HG03460 (cell line): ENCODE measurements at regions not wholly inside any gene's neighbourhood (a gene's known extent, or its start where the extent isn't known, plus 50 kb on each side); places are given as distances from the start of the nearest gene placed in this dataset.
A peak's percentile ranks its signal among the peaks of the same experiment; 100 is the strongest.
"Not testable (repeated sequence)": the region's sequence is repeated elsewhere in the genome, so short reads cannot be mapped to it uniquely, and the experiment has no call there.

Source experiments
- ATAC-seq: cut with Tn5 transposase; IDR thresholded peaks from one replicate; pipeline ENCODE4 v1.9.1; 2021; ENCODE audit not compliant: unreplicated experiment

GRCh38 chr2:39487398-39488250 lies 50.5 kb upstream of the MAP4K3 start:
- no peak for ATAC-seq

- ATAC-seq, result no peak
Observed at GRCh38 chr2:39488450-39488849, 51.4 kb upstream of the MAP4K3 start.

DNA sequence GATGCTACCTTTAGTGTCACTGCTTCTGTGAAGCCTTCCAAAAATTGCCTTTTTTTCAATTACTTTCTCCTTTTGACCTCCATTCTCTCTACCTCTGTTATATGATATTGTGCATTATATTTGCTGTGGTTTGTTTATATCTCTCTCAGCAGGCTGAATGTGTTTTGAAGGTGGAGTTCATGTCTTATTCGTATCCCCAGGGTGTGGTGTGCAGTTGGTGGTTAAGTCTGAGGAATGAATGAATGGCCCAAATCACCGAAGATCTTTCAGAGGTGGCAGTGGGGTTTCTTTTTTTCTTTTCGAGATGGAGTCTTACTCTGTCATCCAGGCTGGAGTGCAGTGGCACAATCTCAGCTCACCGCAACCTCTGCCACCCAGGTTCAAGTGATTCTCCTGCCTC lies 53.5 kb upstream of the MAP4K3 start:
- no peak for ATAC-seq

DNA sequence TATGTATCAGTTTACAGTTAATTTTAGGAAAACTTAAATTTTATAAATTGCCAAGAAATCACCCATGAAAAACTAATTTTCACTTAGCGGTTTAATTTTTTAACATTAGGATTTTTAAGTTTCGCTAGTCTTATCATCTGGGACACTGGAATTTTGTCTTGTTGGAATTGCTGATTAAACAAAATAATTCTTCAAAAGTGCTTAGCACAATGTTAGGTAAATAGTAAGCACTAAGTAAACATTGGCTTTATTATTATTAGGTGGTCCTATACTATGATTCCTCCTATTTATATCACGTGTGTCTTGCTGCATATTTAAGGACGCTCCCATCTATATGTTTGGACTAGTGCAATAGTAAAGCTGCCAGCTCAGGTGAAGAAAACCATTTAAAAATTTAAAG lies 54.6 kb upstream of the MAP4K3 start:
- ATAC-seq, result no peak

DNA sequence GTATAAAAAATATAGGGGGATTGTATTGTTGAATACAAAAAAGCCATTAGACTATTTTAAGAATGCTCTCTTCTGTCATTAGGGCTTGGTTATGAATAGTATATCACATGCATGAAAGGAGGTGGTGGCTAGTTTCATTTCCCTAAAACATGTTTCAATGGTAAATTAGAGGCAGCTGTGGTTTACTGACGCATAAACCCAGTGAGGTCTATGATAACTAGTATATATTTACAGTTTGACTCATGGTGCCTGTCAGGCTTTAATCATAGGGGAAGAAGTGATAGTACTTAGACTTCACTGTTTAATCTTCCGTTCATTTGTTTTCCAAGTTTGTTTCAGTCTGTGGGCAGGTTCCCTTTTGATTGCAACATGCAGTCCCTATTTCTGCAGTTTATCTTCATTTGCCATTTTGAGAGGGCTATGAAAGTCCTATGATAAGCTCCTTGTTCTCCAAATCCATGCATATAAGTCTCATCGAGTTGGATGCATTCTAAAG lies 55.1 kb upstream of the MAP4K3 start:
- peak; percentile 98 for ATAC-seq

- no peak for ATAC-seq
Observed at GRCh38 chr2:39492716-39493115, 55.6 kb upstream of the MAP4K3 start.

- peak; percentile 40 for ATAC-seq
Observed at GRCh38 chr2:39494784-39495251, 57.7 kb upstream of the MAP4K3 start.

DNA sequence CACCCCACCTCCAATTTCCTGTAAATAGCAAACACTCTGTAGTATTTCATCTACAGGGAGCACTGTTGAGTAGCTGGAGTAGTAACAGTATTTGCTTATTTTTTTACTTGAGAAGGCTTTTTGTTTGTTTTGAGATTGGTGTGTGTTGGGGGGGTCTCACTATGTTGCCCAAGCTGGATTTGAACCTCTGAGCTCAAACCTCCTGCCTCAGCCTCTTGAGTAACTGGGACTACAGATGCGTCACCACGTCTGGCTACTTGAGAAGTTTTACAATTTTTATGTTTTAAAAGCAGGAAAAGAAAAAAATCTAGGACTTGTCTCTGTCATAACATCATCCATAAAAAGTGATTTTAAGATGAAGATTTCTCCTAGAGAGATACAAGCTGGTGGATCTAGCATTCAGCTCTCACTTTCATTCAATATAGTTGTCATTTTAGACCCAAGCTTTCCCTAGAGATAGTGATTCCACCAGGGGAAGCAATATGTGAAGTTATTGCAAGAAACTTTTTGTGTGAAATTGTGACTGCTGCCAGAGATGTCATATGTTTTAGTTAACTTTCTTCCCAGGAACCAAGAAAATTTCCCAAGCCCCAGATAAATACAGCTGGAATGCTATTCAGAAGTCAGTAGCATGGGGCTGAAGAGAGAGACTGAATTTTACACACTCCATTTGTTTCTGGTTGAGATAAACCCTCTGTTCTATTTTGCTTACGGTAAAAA lies 60.2 kb upstream of the MAP4K3 start:
- ATAC-seq, result no peak

DNA sequence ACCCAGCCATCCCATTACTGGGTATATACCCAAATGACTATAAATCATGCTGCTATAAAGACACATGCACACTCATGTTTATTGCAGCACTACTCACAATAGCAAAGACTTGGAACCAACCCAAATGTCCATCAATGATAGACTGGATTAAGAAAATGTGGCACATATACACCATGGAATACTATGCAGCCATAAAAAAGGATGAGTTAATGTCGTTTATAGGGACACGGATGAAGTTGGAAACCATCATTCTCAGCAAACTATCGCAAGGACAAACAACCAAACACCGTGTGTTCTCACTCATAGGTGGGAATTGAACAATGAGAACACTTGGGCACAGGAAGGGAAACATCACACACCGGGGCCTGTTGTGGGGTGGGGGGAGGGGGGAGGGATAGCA lies 61.1 kb upstream of the MAP4K3 start:
- not testable (repeated sequence) for ATAC-seq

- ATAC-seq, result no peak
Observed at GRCh38 chr2:39498786-39499185, 61.7 kb upstream of the MAP4K3 start.

DNA sequence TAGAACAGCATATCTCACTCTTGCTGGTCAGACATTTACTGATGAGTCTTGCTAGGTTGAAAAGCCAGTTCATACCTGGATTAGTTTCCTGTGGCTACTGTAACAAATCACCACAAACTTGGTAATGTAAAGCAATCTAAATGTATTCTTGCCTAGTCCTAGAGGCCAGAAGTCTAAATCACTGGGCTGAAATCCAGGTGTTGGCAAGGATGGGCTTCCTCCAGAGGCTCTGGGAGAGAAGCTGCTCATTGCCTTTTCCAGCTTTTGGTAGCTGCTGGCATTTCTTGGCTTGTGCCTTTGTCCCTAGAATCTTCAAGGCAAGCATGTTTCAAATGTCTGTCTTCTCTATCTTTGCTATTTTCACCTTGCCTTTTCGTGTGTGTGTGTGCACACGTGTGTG lies 62.3 kb upstream of the MAP4K3 start:
- ATAC-seq, result no peak

DNA sequence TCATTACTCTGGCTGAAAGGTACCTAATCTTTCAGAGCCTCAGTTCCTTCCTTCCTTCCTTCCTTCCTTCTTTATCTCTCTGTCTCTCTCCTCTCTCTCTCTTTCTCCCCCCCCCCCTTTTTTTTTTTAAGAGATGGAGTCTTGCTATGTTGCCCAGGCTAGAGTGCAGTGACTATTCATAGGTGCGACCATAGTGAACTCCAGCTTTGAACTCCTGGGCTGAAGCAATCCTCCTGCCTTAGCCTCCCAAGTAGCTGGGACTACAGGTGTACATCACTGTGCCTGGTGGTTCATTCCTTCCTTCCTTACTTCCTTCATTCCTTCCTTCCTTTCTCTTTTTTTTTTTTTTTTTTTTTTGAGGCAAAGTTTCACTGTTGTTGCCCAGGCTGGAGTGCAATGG lies 64.3 kb upstream of the MAP4K3 start:
- ATAC-seq, result no peak

DNA sequence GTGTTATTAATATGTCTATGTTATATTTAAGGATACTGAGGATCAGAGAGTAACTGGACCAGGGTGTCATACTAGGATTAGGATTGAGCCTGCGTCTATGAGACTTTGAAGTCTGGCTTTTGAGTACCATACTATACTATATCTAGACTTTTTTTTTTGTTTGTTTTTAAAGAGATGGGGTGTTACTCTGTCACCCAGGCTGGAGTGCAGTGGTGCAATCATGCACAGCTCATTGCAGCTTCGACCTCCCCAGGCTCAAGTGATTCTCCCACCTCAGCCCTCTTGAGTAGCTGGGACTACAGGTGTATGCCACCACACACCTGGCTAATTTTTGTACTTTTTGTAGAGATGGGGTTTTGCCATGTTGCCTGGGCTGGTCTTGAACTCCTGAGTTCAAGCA lies 66.2 kb upstream of the MAP4K3 start:
- ATAC-seq, result no peak

- no peak for ATAC-seq
Observed at GRCh38 chr2:39504790-39505335, 67.8 kb upstream of the MAP4K3 start.

- peak; percentile 78 for ATAC-seq
Observed at GRCh38 chr2:39506215-39506614, 69.1 kb upstream of the MAP4K3 start.

GRCh38 chr2:39508198-39508597 lies 71.1 kb upstream of the MAP4K3 start:
- ATAC-seq, result no peak

DNA sequence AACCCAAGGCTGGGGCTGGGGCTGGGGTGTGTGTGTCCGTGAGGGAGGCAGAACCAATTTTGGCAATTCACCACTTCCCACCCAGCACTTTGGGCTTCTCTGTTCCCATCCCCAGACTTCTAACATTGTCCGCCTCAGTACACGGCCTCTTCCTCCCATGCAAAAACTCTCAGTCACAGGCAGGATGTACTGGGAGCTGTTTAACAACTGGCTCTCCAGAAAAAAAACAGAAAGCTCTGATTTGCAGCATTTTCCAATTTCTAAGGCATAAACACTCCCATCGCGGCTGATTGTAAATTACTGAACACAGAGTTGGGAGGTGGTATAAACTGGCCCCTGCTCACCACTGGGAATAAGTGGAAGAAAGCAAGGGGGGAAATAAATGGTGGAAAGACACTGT lies 73.1 kb upstream of the MAP4K3 start:
- no peak for ATAC-seq

DNA sequence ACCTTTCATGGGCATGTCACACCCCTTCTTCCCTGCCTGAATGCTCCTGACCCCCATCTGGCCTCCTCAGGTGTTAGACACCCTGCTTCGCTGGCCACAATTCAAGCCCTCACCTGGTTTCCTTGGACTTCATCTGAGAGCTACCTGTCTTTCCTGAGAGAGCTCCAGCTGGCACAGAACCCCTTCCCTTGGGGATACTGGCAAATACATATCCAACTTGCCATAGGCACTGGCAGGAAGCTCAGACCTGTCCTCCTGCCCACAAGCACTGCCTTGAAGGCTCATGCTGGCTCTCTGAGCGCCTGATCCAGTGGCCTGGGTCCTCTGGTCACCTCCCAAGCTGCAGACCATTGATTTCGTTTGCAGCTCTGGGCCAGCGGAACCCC lies 74.1 kb upstream of the MAP4K3 start:
- ATAC-seq, result no peak

DNA sequence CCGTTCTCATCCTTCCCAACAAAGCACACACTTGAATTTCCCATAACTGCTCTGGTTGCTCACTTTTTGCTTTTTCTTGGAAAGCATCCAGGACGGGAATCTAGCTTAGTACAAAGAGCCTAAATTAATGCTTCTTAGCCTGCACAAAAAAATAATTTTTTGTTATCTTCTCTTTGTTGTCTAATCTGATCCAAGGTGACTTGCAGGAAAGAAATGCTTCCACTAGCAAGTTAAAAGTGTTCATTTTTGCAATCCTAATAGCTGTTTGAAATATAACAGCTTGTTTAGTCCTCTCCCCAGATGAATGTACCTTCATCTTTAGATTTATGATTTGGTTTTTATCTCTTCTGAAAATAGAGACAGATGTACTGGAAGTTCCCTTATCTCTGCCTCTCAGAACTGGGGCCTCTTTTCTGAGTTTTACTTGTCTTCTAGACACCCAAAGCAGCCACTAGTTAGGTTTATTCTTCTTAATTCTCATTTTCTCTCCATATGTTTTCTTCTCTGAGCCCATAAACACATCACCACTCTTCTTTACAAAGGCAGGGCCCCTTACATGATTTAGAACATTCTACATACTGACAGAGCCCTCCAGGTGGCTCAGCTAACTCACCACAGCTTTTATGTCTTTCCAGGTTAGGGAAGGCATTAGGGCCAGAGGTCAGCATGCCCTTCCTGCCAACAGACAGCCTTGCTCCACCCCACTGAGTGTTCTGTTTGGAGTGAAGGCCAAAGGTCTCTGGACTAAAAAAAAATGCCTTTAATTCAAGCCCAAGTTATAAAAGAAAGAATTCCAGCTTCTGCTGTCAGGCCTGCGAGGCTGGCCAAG lies 74.7 kb upstream of the MAP4K3 start:
- no peak for ATAC-seq

GRCh38 chr2:39512434-39512935 lies 75.4 kb upstream of the MAP4K3 start:
- no peak for ATAC-seq

DNA sequence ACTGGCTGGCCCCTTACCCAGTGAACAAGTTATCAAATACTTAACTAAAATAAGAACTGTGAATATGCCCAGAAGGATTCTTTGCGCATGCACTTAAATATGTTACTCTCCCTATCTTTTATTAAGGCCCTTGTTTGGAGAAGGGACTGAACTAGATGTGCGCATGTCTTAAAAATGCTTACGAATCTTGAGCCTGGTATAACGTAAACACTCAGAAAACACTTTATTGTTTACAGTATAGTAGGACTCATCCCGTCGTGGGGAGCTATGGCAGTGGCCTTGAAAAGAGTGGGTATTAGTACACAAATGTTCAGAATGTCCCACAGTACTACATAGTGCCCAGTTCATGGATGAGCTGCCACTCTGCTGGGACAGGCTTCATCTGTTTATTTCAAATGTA lies 75.9 kb upstream of the MAP4K3 start:
- no peak for ATAC-seq
